ENCODE measurements at regions not wholly inside any gene's neighbourhood (a gene's known extent, or its start where the extent isn't known, plus 50 kb on each side); places are given as distances from the start of the nearest gene placed in this dataset.

- Histone ChIP-seq H3K36me3 (ENCODE audit: control insufficient read depth, insufficient read depth, low read length, severe bottlenecking) (no peaks in the 10 kb centered on the region), H3K9ac (ENCODE audit: low read length) (no peak overlapping the region), H3K4me1 (ENCODE audit: control insufficient read depth, insufficient read depth, low read length) (no peaks in the 10 kb centered on the region), H3K27me3 (replicated peaks; ENCODE audit: control insufficient read depth, insufficient read depth, low read length) (no peaks in the 10 kb centered on the region), H3K9me3 (ENCODE audit: control insufficient read depth, low read length) (no peaks in the 10 kb centered on the region), H3K4me3 (ENCODE audit: low read length) (no peak overlapping the region)
- DNase-seq (ENCODE audit: low read depth) = no peak
Measured at GRCh38 chr13:34571716-34572115, 370.4 kb upstream of the NBEA start.

DNA sequence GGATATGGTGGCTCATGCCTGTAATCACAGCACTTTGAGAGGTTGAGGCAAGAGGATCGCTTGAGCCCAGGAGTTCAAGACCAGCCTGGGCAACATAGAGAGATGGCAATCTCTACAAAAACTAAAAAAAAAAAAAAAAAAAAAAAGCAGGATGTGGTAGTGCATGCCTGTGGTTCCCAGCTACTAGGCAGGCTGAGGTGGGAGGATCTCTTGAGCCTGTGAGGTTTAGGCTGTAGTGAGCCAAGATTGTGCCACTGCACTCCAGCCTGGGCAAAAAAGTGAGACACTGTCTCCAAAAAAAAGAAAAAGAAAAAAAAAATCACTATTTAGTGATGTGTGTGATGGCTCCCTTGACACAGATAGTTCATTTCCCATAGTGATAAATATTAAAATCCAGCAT is 365.0 kb upstream of the NBEA start:
- peak; percentile 33 for DNase-seq (ENCODE audit: low read depth)
- Histone ChIP-seq H3K4me3 (ENCODE audit: low read length) (no peak overlapping the region), H3K9ac (ENCODE audit: low read length) (no peak overlapping the region), H3K4me1 (ENCODE audit: control insufficient read depth, insufficient read depth, low read length) (peaks cover 3% of the 10 kb centered on the region), H3K27me3 (replicated peaks; ENCODE audit: control insufficient read depth, insufficient read depth, low read length) (no peaks in the 10 kb centered on the region), H3K9me3 (ENCODE audit: control insufficient read depth, low read length) (no peaks in the 10 kb centered on the region), H3K36me3 (ENCODE audit: control insufficient read depth, insufficient read depth, low read length, severe bottlenecking) (no peaks in the 10 kb centered on the region)

DNA sequence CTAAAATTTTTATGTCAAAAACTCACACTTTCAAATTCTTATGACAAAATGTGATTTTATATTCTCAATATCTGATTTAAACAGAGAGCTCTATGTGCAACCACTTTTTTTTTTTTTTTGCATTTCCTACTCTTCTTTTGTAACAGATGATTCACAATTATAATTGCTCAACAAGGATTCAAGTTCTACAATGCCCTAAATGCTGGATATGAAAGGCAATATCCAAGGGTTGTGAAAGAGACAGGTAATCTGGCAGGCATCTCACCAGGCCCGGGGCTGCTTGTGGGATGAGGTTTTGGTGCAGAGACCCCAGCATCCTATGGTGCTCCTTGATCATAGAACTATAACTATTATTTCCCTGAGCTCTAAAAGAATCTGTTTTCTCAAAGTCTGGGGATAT is 363.6 kb upstream of the NBEA start:
- peaks cover 3% of the 10 kb centered on the region for H3K4me1 ChIP-seq (ENCODE audit: control insufficient read depth, insufficient read depth, low read length)
- H3K4me3 ChIP-seq (ENCODE audit: low read length) = no peak overlapping the region
- no peaks in the 10 kb centered on the region for H3K36me3 ChIP-seq (ENCODE audit: control insufficient read depth, insufficient read depth, low read length, severe bottlenecking)
- no peak overlapping the region for H3K9ac ChIP-seq (ENCODE audit: low read length)
- peak; percentile 83 for DNase-seq (ENCODE audit: low read depth)
- no peaks in the 10 kb centered on the region for H3K9me3 ChIP-seq (ENCODE audit: control insufficient read depth, low read length)
- H3K27me3 ChIP-seq (replicated peaks; ENCODE audit: control insufficient read depth, insufficient read depth, low read length) = no peaks in the 10 kb centered on the region

DNA sequence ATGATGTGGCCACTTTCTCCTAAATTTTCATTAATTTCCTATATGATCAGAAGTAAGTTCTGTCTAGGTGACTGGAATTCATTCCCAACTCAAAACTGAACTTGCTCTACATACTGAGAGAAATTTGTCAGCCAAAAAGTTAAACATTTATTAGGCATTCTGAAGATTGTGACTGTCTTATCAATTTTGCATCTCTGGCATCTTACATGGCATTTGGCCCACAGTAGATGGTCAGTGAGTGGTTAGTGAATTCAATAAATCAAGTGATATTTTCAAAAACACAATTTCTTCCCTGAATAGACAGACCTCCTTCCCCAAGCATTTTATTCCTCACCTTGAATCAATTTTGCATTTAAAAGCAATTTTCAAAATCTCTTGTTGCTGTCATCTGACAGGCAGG is 363.2 kb upstream of the NBEA start:
- Histone ChIP-seq H3K4me3 (ENCODE audit: low read length) (no peak overlapping the region), H3K9ac (ENCODE audit: low read length) (no peak overlapping the region)
- no peak for DNase-seq (ENCODE audit: low read depth)

DNA sequence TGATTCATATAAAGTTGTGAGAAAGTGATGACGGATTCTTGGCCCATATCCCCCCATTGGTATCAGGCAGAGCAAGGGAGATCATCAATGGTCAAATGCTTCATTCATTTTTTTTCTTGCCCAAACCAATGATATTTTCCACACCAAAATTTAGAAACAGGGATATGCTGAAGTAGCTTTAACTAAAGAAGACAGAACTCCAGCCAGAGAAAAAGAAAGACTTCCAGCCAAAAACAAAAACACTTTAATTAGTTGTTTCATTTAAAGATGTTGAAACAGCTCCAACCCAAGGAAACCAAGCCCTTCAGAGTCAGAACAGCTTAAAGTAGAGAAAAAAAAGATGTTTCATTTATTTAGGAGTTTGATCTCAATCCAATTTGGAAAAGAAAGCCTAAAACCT is 358.9 kb upstream of the NBEA start:
- H3K27me3 ChIP-seq (replicated peaks; ENCODE audit: control insufficient read depth, insufficient read depth, low read length) = no peaks in the 10 kb centered on the region
- no peak overlapping the region for H3K4me3 ChIP-seq (ENCODE audit: low read length)
- H3K36me3 ChIP-seq (ENCODE audit: control insufficient read depth, insufficient read depth, low read length, severe bottlenecking) = no peaks in the 10 kb centered on the region
- peaks cover 1% of the 10 kb centered on the region for H3K4me1 ChIP-seq (ENCODE audit: control insufficient read depth, insufficient read depth, low read length)
- peak; percentile 46 for DNase-seq (ENCODE audit: low read depth)
- H3K9me3 ChIP-seq (ENCODE audit: control insufficient read depth, low read length) = no peaks in the 10 kb centered on the region
- no peak overlapping the region for H3K9ac ChIP-seq (ENCODE audit: low read length)

More for the DNA sequence above, 363.2 kb upstream of the NBEA start:
- no peaks in the 10 kb centered on the region for H3K36me3 ChIP-seq (ENCODE audit: control insufficient read depth, insufficient read depth, low read length, severe bottlenecking)
- H3K4me1 ChIP-seq (ENCODE audit: control insufficient read depth, insufficient read depth, low read length) = peaks cover 3% of the 10 kb centered on the region
- no peaks in the 10 kb centered on the region for H3K9me3 ChIP-seq (ENCODE audit: control insufficient read depth, low read length)
- H3K27me3 ChIP-seq (replicated peaks; ENCODE audit: control insufficient read depth, insufficient read depth, low read length) = no peaks in the 10 kb centered on the region

GRCh38 chr13:34587576-34587975 is 354.5 kb upstream of the NBEA start:
- Histone ChIP-seq H3K4me3 (ENCODE audit: low read length) (no peak overlapping the region), H3K36me3 (ENCODE audit: control insufficient read depth, insufficient read depth, low read length, severe bottlenecking) (no peaks in the 10 kb centered on the region), H3K9ac (ENCODE audit: low read length) (no peak overlapping the region), H3K27me3 (replicated peaks; ENCODE audit: control insufficient read depth, insufficient read depth, low read length) (no peaks in the 10 kb centered on the region), H3K9me3 (ENCODE audit: control insufficient read depth, low read length) (no peaks in the 10 kb centered on the region), H3K4me1 (ENCODE audit: control insufficient read depth, insufficient read depth, low read length) (peaks cover 21% of the 10 kb centered on the region)
- no peak for DNase-seq (ENCODE audit: low read depth)

DNA sequence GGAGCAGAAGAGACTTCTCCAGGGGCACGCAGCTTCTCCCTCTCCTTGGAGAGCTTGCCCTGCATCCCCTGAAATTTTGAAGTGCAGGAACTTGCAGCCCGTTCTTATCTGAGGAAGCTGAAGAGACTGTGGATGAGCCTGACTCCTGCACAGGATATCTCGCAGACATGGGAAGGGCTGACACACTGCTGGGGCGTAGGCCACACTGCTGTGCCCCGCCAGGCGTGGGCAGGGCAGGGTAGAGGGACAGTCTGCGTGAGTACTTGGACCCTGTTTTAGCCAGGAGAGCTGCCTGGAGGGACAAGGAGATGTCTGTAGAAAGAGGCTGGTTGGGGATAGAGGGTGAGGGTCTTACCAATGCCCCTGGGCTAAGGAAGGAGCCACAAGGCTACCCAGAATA is 353.7 kb upstream of the NBEA start:
- Histone ChIP-seq H3K4me3 (ENCODE audit: low read length) (no peak overlapping the region), H3K36me3 (ENCODE audit: control insufficient read depth, insufficient read depth, low read length, severe bottlenecking) (no peaks in the 10 kb centered on the region), H3K9ac (ENCODE audit: low read length) (no peak overlapping the region), H3K9me3 (ENCODE audit: control insufficient read depth, low read length) (no peaks in the 10 kb centered on the region), H3K4me1 (ENCODE audit: control insufficient read depth, insufficient read depth, low read length) (peaks cover 21% of the 10 kb centered on the region), H3K27me3 (replicated peaks; ENCODE audit: control insufficient read depth, insufficient read depth, low read length) (no peaks in the 10 kb centered on the region)
- no peak for DNase-seq (ENCODE audit: low read depth)

DNA sequence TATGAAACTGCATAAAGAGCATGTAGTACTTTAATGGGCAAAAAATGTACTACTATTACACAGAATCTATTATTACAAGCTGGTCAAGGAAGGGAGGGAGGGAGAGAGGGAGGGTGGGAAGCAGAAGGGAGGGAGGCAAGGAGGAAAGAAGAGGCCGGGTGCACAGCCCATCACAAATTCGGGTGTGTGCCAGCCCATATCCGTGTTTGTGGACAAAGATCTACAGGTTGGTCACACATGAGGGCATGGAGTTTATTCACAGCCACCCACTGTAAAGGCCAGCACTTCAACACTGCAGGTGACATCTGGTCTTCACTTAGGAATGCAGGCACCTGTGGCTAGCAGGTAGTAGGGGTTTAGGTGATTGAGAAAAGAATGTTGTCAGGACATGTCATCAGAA is 352.5 kb upstream of the NBEA start:
- Histone ChIP-seq H3K36me3 (ENCODE audit: control insufficient read depth, insufficient read depth, low read length, severe bottlenecking) (no peaks in the 10 kb centered on the region), H3K4me1 (ENCODE audit: control insufficient read depth, insufficient read depth, low read length) (peaks cover 21% of the 10 kb centered on the region), H3K9me3 (ENCODE audit: control insufficient read depth, low read length) (no peaks in the 10 kb centered on the region), H3K27me3 (replicated peaks; ENCODE audit: control insufficient read depth, insufficient read depth, low read length) (peaks cover under 1% of the 10 kb centered on the region), H3K4me3 (ENCODE audit: low read length) (no peak overlapping the region), H3K9ac (ENCODE audit: low read length) (no peak overlapping the region)
- DNase-seq (ENCODE audit: low read depth) = no peak

GRCh38 chr13:34591129-34591528 is 350.9 kb upstream of the NBEA start:
- Histone ChIP-seq H3K9me3 (ENCODE audit: control insufficient read depth, low read length) (no peaks in the 10 kb centered on the region), H3K36me3 (ENCODE audit: control insufficient read depth, insufficient read depth, low read length, severe bottlenecking) (no peaks in the 10 kb centered on the region), H3K4me3 (ENCODE audit: low read length) (peak overlapping the region; percentile 49), H3K4me1 (ENCODE audit: control insufficient read depth, insufficient read depth, low read length) (peaks cover 21% of the 10 kb centered on the region), H3K27me3 (replicated peaks; ENCODE audit: control insufficient read depth, insufficient read depth, low read length) (peaks cover 2% of the 10 kb centered on the region), H3K9ac (ENCODE audit: low read length) (peak overlapping the region; percentile 55)
- DNase-seq (ENCODE audit: low read depth) = peak; percentile 39

DNA sequence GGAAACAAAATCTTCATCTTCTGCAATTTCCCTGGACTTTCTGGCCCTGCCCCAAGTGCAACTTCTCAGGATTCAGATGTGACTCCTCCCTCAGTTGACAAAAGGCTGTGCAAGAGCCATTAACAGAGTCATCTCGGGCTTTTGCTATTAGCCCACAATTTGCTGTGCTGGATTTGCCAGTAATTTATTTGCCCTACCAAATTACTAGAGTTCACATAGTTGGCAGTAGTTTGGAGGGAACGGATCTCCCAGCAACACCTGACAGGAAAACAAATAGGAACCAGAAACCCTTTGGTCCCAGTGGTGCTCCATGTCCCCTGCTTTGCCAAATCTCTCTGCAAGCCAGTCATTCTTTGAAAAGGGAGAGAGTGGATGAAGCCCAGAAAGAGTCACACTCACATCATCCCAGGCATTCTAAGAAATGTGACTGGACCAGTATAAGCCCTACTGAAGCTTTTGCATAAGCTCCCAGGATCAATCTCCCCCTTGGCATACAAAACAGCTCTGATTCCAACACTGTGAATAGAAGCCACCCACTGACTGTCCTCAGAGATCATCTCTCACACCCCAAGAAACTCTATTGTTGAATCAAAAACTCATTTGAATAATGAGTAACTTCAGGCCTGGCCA is 350.1 kb upstream of the NBEA start:
- no peak overlapping the region for H3K9ac ChIP-seq (ENCODE audit: low read length)
- H3K27me3 ChIP-seq (replicated peaks; ENCODE audit: control insufficient read depth, insufficient read depth, low read length) = peaks cover 2% of the 10 kb centered on the region
- no peak for DNase-seq (ENCODE audit: low read depth)

DNA sequence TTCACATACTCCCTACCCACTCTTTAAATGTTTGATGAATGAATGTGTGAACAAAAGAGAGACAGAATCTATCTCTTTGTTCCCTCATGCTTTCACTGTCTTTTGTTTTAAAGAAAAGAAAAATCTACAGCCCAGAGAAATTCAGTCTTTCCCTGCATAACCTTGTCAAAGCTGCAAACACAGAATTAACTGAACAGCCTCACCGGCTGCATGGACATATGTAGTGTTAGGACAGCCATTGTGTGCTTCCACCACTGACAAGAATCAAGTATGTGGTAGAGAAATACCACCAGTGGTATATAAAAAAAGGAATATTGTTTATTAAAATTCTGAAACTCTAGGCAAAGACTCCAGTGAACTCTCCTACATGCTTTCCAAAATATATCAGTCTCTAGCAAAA is 348.4 kb upstream of the NBEA start:
- peaks cover 10% of the 10 kb centered on the region for H3K9me3 ChIP-seq (ENCODE audit: control insufficient read depth, low read length)
- H3K36me3 ChIP-seq (ENCODE audit: control insufficient read depth, insufficient read depth, low read length, severe bottlenecking) = no peaks in the 10 kb centered on the region
- DNase-seq (ENCODE audit: low read depth) = no peak
- H3K9ac ChIP-seq (ENCODE audit: low read length) = no peak overlapping the region
- no peak overlapping the region for H3K4me3 ChIP-seq (ENCODE audit: low read length)
- peaks cover 2% of the 10 kb centered on the region for H3K27me3 ChIP-seq (replicated peaks; ENCODE audit: control insufficient read depth, insufficient read depth, low read length)
- H3K4me1 ChIP-seq (ENCODE audit: control insufficient read depth, insufficient read depth, low read length) = peaks cover 21% of the 10 kb centered on the region

More for the DNA sequence above, 350.1 kb upstream of the NBEA start:
- Histone ChIP-seq H3K36me3 (ENCODE audit: control insufficient read depth, insufficient read depth, low read length, severe bottlenecking) (no peaks in the 10 kb centered on the region), H3K4me3 (ENCODE audit: low read length) (no peak overlapping the region), H3K4me1 (ENCODE audit: control insufficient read depth, insufficient read depth, low read length) (peaks cover 21% of the 10 kb centered on the region), H3K9me3 (ENCODE audit: control insufficient read depth, low read length) (peaks cover 7% of the 10 kb centered on the region)

DNA sequence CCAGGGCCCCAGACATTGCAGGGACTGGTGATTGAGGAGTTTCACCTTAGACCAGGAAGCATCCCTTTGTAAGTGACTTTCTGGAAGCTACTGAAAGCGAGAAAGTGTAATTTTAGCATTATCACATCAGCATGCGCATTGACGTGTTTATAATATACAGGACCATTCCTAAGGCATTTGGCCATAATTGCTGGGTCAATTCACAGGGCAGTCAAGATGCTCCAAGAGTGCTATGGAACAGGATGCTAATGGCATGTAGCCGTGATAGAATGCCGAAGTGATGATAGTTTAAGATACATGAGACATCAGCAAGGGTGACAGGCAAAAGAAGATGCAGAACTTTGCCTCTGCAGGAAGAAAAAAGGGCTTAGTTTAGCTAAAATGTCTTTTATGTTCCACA is 347.6 kb upstream of the NBEA start:
- Histone ChIP-seq H3K27me3 (replicated peaks; ENCODE audit: control insufficient read depth, insufficient read depth, low read length) (peaks cover 2% of the 10 kb centered on the region), H3K9ac (ENCODE audit: low read length) (no peak overlapping the region), H3K9me3 (ENCODE audit: control insufficient read depth, low read length) (peaks cover 10% of the 10 kb centered on the region), H3K4me1 (ENCODE audit: control insufficient read depth, insufficient read depth, low read length) (peaks cover 21% of the 10 kb centered on the region), H3K36me3 (ENCODE audit: control insufficient read depth, insufficient read depth, low read length, severe bottlenecking) (no peaks in the 10 kb centered on the region), H3K4me3 (ENCODE audit: low read length) (no peak overlapping the region)
- DNase-seq (ENCODE audit: low read depth) = no peak

Measured in adipocyte (in vitro differentiated cells).